ENCODE measurements at regions not wholly inside any gene's neighbourhood (a gene's known extent, or its start where the extent isn't known, plus 50 kb on each side); places are given as distances from the start of the nearest gene placed in this dataset.
A peak's percentile ranks its signal among the peaks of the same experiment; 100 is the strongest.

- DNase-seq = no peak
Observed at GRCh38 chr19:30671367-30671619, 299.1 kb downstream of the ZNF536 start.

- no peak for DNase-seq
Observed at GRCh38 chr19:30670562-30671366, 298.6 kb downstream of the ZNF536 start.

- DNase-seq = no peak
Observed at GRCh38 chr19:30670011-30670329, 297.8 kb downstream of the ZNF536 start.

- DNase-seq = peak in 3 of 4 experiments; percentile 7 to 25 (median 19)
Observed at GRCh38 chr19:30669329-30670010, 297.3 kb downstream of the ZNF536 start.

- no peak for DNase-seq
Observed at GRCh38 chr19:30668521-30669155, 296.5 kb downstream of the ZNF536 start.

- DNase-seq = no peak
Observed at GRCh38 chr19:30667746-30668145, 295.6 kb downstream of the ZNF536 start.

GRCh38 chr19:30667227-30667626 is 295.0 kb downstream of the ZNF536 start:
- DNase-seq = no peak

GRCh38 chr19:30666301-30666803 is 294.2 kb downstream of the ZNF536 start:
- DNase-seq = peak in 2 of 4 experiments; percentile 12 to 24

- DNase-seq = no peak
Observed at GRCh38 chr19:30665449-30665848, 293.3 kb downstream of the ZNF536 start.

GRCh38 chr19:30663611-30664174 is 291.5 kb downstream of the ZNF536 start:
- no peak for DNase-seq

- no peak for DNase-seq
Observed at GRCh38 chr19:30662211-30662861, 290.2 kb downstream of the ZNF536 start.

GRCh38 chr19:30659638-30660037 is 287.5 kb downstream of the ZNF536 start:
- DNase-seq = no peak

- DNase-seq = no peak
Observed at GRCh38 chr19:30656520-30657100, 284.4 kb downstream of the ZNF536 start.

GRCh38 chr19:30653646-30654386 is 281.6 kb downstream of the ZNF536 start:
- no peak for DNase-seq

GRCh38 chr19:30652751-30653150 is 280.6 kb downstream of the ZNF536 start:
- DNase-seq = no peak

GRCh38 chr19:30651691-30652090 is 279.5 kb downstream of the ZNF536 start:
- DNase-seq = no peak

GRCh38 chr19:30651066-30651465 is 278.9 kb downstream of the ZNF536 start:
- DNase-seq = no peak

GRCh38 chr19:30649934-30650614 is 277.9 kb downstream of the ZNF536 start:
- no peak for DNase-seq

GRCh38 chr19:30648866-30649862 is 277.0 kb downstream of the ZNF536 start:
- DNase-seq = no peak

Data from activated CD4-positive, CD25-positive, alpha-beta regulatory T cell (primary cell).